ENCODE measurements at regions not wholly inside any gene's neighbourhood (a gene's known extent, or its start where the extent isn't known, plus 50 kb on each side); places are given as distances from the start of the nearest gene placed in this dataset.

DNA sequence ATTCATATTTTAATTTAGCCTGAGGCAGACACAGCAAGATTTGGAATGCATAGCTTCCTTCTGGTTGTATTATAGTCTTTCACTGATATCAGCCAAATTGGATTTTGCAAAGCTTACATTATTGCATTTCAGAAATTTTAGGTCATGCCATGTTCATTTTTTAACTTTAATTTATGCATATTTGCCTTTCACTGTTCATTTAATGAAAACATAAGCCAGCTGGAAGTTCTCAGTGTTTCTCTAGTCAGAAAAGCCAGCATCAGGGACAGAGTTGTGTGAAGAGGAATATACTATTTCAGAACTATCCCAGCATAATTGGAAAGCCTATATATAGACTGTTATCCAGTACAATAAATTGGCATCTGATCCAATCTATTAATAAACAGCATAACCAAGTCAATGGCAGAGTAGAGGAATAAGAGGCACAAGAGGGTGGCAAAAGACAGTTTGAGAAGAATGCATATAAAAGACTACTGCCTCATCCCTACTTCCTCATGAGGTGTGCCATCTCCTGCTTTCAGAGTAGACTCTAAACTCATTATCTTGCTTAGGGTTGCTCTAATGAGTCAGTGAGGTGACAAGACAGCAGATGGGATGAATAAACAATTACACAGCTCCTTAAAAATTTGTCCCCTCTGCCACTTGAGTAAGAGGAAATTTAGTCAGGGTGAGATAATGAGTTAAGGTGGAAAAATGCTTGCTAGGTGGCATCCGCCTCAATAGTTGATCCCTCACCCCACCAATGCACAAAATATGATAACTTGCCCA is 159.8 kb upstream of the HCRTR2 start:
- Histone ChIP-seq H3K27me3 (ENCODE audit: insufficient read depth, low read length, poor library complexity, severe bottlenecking) (no peaks in the 10 kb centered on the region), H3F3A (ENCODE audit: low read depth) (no peaks in the 10 kb centered on the region), H3K4me1 (ENCODE audit: insufficient read depth, low read length, poor library complexity, severe bottlenecking) (no peaks in the 10 kb centered on the region), H3K4me3 (ENCODE audit: low read length, poor library complexity, severe bottlenecking) (no peak overlapping the region), H3K9me2 (replicated peaks; ENCODE audit: low read depth, low read length) (no peaks in the 10 kb centered on the region), H3K36me3 (ENCODE audit: insufficient read depth, low read length) (no peaks in the 10 kb centered on the region), H4K20me1 (ENCODE audit: insufficient read depth, low read length, poor library complexity, severe bottlenecking) (no peaks in the 10 kb centered on the region), H3K9me3 (ENCODE audit: insufficient read depth, low read depth, low read length) (no peaks in the 10 kb centered on the region), H3K9ac (ENCODE audit: low read depth, low read length, poor library complexity, severe bottlenecking) (no peak overlapping the region), H3K4me2 (ENCODE audit: low read depth, low read length, poor library complexity, severe bottlenecking) (no peak overlapping the region), H3K79me2 (ENCODE audit: insufficient read depth, low read length) (no peaks in the 10 kb centered on the region), H2AFZ (ENCODE audit: low read length) (no peak overlapping the region)
- TF ChIP-seq EZH2phosphoT487 (IDR thresholded peaks at IDR 0.05; ENCODE audit: borderline replicate concordance) = no peak
- TF ChIP-seq, protein P1, sequence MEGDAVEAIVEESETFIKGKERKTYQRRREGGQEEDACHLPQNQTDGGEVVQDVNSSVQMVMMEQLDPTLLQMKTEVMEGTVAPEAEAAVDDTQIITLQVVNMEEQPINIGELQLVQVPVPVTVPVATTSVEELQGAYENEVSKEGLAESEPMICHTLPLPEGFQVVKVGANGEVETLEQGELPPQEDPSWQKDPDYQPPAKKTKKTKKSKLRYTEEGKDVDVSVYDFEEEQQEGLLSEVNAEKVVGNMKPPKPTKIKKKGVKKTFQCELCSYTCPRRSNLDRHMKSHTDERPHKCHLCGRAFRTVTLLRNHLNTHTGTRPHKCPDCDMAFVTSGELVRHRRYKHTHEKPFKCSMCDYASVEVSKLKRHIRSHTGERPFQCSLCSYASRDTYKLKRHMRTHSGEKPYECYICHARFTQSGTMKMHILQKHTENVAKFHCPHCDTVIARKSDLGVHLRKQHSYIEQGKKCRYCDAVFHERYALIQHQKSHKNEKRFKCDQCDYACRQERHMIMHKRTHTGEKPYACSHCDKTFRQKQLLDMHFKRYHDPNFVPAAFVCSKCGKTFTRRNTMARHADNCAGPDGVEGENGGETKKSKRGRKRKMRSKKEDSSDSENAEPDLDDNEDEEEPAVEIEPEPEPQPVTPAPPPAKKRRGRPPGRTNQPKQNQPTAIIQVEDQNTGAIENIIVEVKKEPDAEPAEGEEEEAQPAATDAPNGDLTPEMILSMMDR (conservative IDR thresholded peaks at IDR 0.05; ENCODE audit: low read length) = no peak

DNA sequence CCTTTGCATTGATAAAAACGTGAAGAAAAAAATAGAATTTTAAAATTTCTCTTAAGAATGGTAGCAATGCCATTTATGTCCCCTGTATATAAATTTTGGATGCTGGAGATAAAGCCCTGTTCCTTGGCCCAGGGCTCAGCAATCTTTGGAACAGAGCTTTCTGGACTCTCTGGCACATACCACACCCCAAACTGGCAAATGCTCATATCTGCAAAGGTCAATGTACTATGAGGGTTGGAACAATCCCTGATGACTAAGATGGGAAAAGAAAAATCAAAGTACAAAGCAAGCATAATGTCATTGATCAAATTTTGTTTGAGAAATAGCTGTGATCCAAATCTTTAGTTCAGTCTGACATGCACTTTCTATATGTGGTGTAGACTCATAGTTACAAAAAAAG is 158.1 kb upstream of the HCRTR2 start:
- H3K9me3 ChIP-seq (ENCODE audit: insufficient read depth, low read depth, low read length) = no peaks in the 10 kb centered on the region
- no peaks in the 10 kb centered on the region for H3K9me2 ChIP-seq (replicated peaks; ENCODE audit: low read depth, low read length)
- TF ChIP-seq, protein P1 (conservative IDR thresholded peaks at IDR 0.05; ENCODE audit: low read length) = no peak
- no peak for TF ChIP-seq EZH2phosphoT487 (IDR thresholded peaks at IDR 0.05; ENCODE audit: borderline replicate concordance)
- no peak overlapping the region for H2AFZ ChIP-seq (ENCODE audit: low read length)
- no peaks in the 10 kb centered on the region for H4K20me1 ChIP-seq (ENCODE audit: insufficient read depth, low read length, poor library complexity, severe bottlenecking)
- H3K4me1 ChIP-seq (ENCODE audit: insufficient read depth, low read length, poor library complexity, severe bottlenecking) = no peaks in the 10 kb centered on the region
- no peak overlapping the region for H3K9ac ChIP-seq (ENCODE audit: low read depth, low read length, poor library complexity, severe bottlenecking)
- H3K36me3 ChIP-seq (ENCODE audit: insufficient read depth, low read length) = no peaks in the 10 kb centered on the region
- no peaks in the 10 kb centered on the region for H3K79me2 ChIP-seq (ENCODE audit: insufficient read depth, low read length)
- H3K4me2 ChIP-seq (ENCODE audit: low read depth, low read length, poor library complexity, severe bottlenecking) = no peak overlapping the region
- no peaks in the 10 kb centered on the region for H3F3A ChIP-seq (ENCODE audit: low read depth)
- no peaks in the 10 kb centered on the region for H3K27me3 ChIP-seq (ENCODE audit: insufficient read depth, low read length, poor library complexity, severe bottlenecking)
- no peak overlapping the region for H3K4me3 ChIP-seq (ENCODE audit: low read length, poor library complexity, severe bottlenecking)

DNA sequence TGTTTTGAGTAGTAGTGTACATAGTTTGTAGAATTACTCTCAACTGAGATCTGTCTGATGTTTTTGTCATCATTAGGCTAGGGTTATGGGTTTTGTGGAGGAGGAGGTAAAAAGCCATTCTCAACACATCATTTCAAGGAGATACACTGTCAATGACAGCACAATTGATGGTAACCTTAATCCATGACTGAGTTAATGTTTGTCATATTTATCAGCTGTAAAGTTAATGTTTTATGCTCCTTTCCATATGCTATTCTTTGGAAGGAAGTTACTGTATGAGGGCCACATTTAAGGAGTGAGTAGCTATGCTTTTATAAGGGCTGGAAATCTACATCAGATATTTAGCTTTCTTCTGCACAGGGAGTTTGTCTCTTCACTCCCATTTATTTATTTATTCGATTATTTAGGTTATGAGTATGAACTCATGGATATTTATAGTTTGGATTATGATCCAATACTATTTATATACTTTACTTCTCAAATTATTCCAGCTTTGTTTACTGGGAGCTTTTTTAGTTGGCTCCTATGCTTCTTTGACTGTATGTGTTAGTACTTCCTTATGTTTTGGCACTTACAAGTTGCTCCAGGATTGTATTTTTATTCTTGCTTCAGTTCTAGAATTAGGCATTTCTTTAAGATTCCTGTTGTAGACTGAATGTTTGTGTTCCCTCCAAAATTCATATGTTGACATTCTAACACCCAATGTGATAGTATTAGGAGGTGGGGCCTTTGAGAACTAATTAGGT is 156.6 kb upstream of the HCRTR2 start:
- no peak overlapping the region for H3K4me3 ChIP-seq (ENCODE audit: low read length, poor library complexity, severe bottlenecking)
- no peaks in the 10 kb centered on the region for H3K79me2 ChIP-seq (ENCODE audit: insufficient read depth, low read length)
- no peaks in the 10 kb centered on the region for H3K36me3 ChIP-seq (ENCODE audit: insufficient read depth, low read length)
- H2AFZ ChIP-seq (ENCODE audit: low read length) = no peak overlapping the region
- H3K27me3 ChIP-seq (ENCODE audit: insufficient read depth, low read length, poor library complexity, severe bottlenecking) = no peaks in the 10 kb centered on the region
- H3K9ac ChIP-seq (ENCODE audit: low read depth, low read length, poor library complexity, severe bottlenecking) = no peak overlapping the region
- no peaks in the 10 kb centered on the region for H3K9me3 ChIP-seq (ENCODE audit: insufficient read depth, low read depth, low read length)
- H3F3A ChIP-seq (ENCODE audit: low read depth) = no peaks in the 10 kb centered on the region
- no peaks in the 10 kb centered on the region for H3K4me1 ChIP-seq (ENCODE audit: insufficient read depth, low read length, poor library complexity, severe bottlenecking)
- no peaks in the 10 kb centered on the region for H4K20me1 ChIP-seq (ENCODE audit: insufficient read depth, low read length, poor library complexity, severe bottlenecking)
- H3K9me2 ChIP-seq (replicated peaks; ENCODE audit: low read depth, low read length) = no peaks in the 10 kb centered on the region
- TF ChIP-seq, protein P1 (conservative IDR thresholded peaks at IDR 0.05; ENCODE audit: low read length) = no peak
- no peak for TF ChIP-seq EZH2phosphoT487 (IDR thresholded peaks at IDR 0.05; ENCODE audit: borderline replicate concordance)
- H3K4me2 ChIP-seq (ENCODE audit: low read depth, low read length, poor library complexity, severe bottlenecking) = no peak overlapping the region

Measured in Loucy (cell line).